Astrocyte (in vitro differentiated cells and primary cell): ENCODE measurements at regions not wholly inside any gene's neighbourhood (a gene's known extent, or its start where the extent isn't known, plus 50 kb on each side); places are given as distances from the start of the nearest gene placed in this dataset.

ENCODE experiments used
- CTCF ChIP-seq: IDR thresholded peaks from 2 replicates; pipeline ENCODE4 v1.5.1; 2011; ENCODE audit warnings: low read depth, mild to moderate bottlenecking, inconsistent platforms, low read length, moderate library complexity; ENCODE audit not compliant: insufficient read depth
- EZH2 ChIP-seq: IDR thresholded peaks from 2 replicates; pipeline ENCODE4 v1.6.1; 2012; ENCODE audit warnings: mild to moderate bottlenecking, low read length, inconsistent platforms; ENCODE audit not compliant: insufficient read depth

GRCh38 chr4:63869370-63869769, 539.9 kb downstream of the TECRL start:
- TF ChIP-seq CTCF = no peak
- TF ChIP-seq EZH2 = no peak
